HG03439 (cell line): ENCODE measurements at regions not wholly inside any gene's neighbourhood (a gene's known extent, or its start where the extent isn't known, plus 50 kb on each side); places are given as distances from the start of the nearest gene placed in this dataset.
"Not testable (repeated sequence)": the region's sequence is repeated elsewhere in the genome, so short reads cannot be mapped to it uniquely, and the experiment has no call there.

Experiments
- ATAC-seq: cut with Tn5 transposase; IDR thresholded peaks from one replicate; pipeline ENCODE4 v1.9.1; 2021; ENCODE audit warnings: mild to moderate bottlenecking, moderate library complexity; ENCODE audit not compliant: unreplicated experiment

DNA sequence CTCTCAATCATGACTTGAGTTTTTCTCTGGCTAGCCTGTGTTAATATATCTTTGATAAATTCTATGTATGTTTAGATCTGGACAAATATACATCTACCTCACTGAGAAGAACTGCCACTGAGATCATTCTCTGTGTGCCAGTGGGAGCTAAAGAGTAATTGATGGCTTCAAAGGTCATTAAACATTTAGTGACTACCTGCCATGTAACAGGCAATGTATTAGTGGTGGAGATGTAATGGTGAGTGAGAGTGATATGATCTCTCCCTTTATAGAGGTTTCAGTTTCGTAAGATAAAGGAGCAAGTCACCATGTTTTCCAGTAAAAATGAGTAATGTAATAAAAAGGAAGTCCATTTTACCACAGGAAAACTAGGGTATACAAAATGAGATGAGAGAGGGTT lies 235.8 kb upstream of the CDH8 start:
- ATAC-seq, result no peak

GRCh38 chr16:62261760-62262159 lies 225.5 kb upstream of the CDH8 start:
- no peak for ATAC-seq

DNA sequence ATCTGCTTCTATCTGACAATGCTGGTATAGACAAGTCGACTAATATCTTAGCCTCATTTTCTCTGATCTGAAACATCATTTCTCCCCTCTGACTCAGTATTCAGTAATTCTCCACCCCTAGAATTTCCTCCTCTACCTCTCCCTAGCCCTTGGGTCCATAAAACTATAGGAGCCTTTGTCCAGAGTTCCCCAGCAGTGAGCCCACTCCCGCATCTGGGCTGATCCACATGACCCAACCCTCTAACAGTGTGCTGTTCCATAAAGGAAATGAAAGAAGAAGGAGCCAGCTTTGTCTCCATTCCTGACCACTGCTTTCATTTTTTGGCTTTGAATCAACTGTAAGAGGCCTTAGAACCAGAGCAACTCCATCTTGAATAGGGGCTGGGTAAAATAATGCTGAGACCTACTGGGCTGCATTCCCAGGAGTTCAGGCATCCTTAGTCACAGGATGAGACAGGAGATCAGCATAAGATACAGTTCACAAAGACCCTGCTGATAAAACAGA lies 222.7 kb upstream of the CDH8 start:
- not testable (repeated sequence) for ATAC-seq

- ATAC-seq, result no peak
Observed at GRCh38 chr16:62256406-62256805, 220.2 kb upstream of the CDH8 start.

DNA sequence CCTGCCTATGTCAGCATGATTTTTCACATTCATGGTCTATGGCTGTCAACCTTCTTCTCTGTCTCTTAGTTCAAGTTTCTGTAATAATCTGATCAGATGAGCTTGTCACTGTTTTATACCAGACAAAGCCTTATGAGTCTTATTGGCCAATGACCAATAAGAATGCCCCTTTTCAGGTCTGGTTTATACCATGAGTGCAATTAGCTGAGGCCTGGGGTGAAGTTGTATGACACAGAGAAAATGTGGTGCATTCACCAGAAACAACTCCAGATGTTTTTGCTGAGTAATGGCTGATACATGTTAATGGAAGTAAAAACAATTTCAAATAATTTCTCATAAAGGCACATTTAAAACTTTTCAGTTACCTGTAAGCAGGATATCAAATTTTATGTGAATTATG lies 218.6 kb upstream of the CDH8 start:
- no peak for ATAC-seq

- ATAC-seq, result no peak
Observed at GRCh38 chr16:62254372-62254771, 218.1 kb upstream of the CDH8 start.

- ATAC-seq, result no peak
Observed at GRCh38 chr16:62253966-62254365, 217.7 kb upstream of the CDH8 start.

DNA sequence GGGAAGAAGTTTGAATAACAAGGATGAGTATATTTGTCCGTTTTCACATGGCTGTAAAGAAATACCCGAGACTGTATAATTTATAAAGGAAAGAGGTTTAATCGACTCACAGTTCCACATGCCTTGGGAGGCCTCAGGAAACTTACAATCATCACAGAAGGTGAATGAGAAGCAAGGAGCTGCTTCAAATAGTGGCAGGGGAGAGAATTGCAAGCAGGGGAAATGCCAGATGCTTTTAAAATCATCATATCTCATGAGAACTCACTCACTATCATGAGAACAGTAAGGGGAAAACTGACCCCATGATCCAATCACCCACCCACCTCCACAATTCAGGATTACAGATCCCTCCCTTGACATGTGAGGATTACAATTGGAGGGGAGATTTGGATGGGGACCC lies 212.8 kb upstream of the CDH8 start:
- no peak for ATAC-seq

GRCh38 chr16:62240722-62241121 lies 204.5 kb upstream of the CDH8 start:
- ATAC-seq, result no peak

DNA sequence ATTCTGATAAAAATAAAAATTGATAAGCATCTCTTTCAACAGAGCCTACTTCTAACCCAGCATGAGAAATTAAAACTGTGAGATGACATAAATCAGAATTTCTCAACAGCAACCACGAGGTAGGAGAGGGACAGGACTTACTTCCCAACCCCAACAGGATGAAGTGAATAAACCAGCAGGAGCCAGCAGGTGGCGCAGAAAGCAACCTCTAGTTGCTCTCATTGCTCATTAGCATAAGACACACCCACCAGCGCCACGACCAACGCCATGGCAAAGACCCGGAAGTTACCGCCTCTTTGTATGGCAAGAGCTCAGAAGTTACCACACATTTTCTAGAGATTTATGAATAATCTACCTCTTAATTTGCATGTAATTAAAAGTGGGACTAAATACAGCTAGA lies 189.4 kb upstream of the CDH8 start:
- peak; percentile 86 for ATAC-seq

- no peak for ATAC-seq
Observed at GRCh38 chr16:62224646-62225209, 188.5 kb upstream of the CDH8 start.

GRCh38 chr16:62216837-62217236 lies 180.6 kb upstream of the CDH8 start:
- ATAC-seq, result no peak

GRCh38 chr16:62213763-62214162 lies 177.5 kb upstream of the CDH8 start:
- ATAC-seq, result no peak

DNA sequence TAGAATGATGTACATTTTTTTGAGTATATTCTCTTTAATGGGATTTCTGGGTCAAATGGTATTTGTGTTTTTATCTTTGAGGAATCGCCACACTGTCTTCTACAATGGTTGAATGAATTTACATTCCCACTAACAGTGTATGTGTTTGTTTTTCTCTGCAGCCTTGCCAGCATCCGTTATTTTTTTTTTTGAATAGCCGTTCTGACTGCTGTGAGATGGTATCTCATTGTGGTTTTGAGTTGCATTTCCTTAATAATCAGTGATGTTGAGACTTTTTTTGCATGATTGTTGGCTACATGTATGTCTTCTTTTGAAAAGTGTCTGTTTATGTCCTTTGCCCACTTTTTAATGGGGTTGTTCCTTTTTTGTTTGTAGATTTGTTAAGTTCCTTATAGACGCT lies 172.7 kb upstream of the CDH8 start:
- no peak for ATAC-seq

DNA sequence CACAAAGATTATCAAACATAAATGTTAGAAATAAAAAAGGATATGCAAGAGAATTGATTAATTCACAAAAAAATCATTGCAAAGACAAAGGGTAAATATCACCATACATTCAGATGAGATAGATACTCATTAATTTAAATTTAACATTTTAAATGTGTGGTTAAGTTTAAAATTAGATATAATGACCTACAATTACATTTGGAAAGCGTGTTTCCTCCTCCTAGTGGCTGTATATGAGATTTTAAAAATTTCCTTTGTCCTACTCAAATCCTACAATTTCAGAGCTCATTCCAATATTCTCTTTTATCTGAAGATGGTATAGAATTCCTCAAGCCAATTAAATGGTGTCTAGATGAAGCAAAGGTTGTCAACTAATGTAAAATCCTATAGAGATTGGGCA lies 169.2 kb upstream of the CDH8 start:
- no peak for ATAC-seq

- ATAC-seq, result no peak
Observed at GRCh38 chr16:62201911-62202310, 165.7 kb upstream of the CDH8 start.

DNA sequence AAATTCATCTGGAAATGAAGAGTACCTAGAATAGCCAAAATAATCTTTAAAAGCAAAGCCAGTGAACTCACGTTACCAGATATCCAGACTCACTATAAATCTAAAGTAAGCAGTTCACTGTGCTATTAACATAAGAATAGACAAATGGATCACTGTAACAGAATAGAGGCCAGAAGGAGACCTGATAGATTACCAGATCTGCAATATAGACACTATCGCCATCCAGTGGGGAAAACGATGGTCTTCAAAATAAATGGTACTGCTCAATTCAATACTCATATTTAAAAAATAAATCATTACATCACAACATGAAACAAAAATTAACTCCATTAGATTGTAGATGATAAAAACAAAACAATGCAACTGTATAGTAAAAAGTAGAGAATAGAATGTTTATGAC lies 158.6 kb upstream of the CDH8 start:
- no peak for ATAC-seq

- ATAC-seq, result no peak
Observed at GRCh38 chr16:62190426-62190825, 154.2 kb upstream of the CDH8 start.

- no peak for ATAC-seq
Observed at GRCh38 chr16:62177351-62178203, 141.3 kb upstream of the CDH8 start.

- no peak for ATAC-seq
Observed at GRCh38 chr16:62170642-62171041, 134.4 kb upstream of the CDH8 start.

- ATAC-seq, result no peak
Observed at GRCh38 chr16:62167551-62167950, 131.3 kb upstream of the CDH8 start.

DNA sequence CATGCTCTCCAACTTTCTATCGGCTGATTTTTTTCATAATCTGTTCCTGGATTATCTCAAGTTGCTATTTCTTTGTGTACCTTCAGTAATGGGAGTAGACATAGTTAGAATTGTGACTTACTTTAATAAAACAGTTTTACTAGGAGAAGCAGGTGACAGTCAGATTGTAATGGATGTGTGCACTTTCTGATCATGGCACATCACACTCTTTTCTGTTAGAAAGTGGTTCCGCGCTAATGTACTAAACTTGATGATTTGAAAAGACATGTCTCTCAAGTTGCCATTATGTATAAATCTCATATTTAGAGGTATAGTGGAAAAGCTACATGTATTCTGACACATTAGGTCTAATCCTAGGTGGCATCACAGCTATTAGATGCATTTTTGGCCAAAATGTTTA lies 121.3 kb upstream of the CDH8 start:
- ATAC-seq, result no peak

GRCh38 chr16:62156971-62157370 lies 120.7 kb upstream of the CDH8 start:
- no peak for ATAC-seq
